ENCODE measurements at regions not wholly inside any gene's neighbourhood (a gene's known extent, or its start where the extent isn't known, plus 50 kb on each side); places are given as distances from the start of the nearest gene placed in this dataset.
A peak's percentile ranks its signal among the peaks of the same experiment; 100 is the strongest.
"Not testable (repeated sequence)": the region's sequence is repeated elsewhere in the genome, so short reads cannot be mapped to it uniquely, and the experiment has no call there.

GRCh38 chr19:40940771-40941170 is 50.3 kb upstream of the CYP2B6 start:
- DNase-seq = not testable (repeated sequence)

- not testable (repeated sequence) for DNase-seq
These were observed 53.1 kb upstream of the CYP2B6 start for GRCh38 chr19:40938007-40938406.

- no peak for DNase-seq
These were observed 54.3 kb upstream of the CYP2B6 start for GRCh38 chr19:40936755-40937154.

GRCh38 chr19:40933025-40933424 is 51.0 kb upstream of the CYP2A7 start:
- DNase-seq = peak; percentile 36

- DNase-seq = no peak
These were observed 50.3 kb upstream of the CYP2A7 start for GRCh38 chr19:40932008-40932959.
